ENCODE measurements at regions not wholly inside any gene's neighbourhood (a gene's known extent, or its start where the extent isn't known, plus 50 kb on each side); places are given as distances from the start of the nearest gene placed in this dataset.
"Not testable (repeated sequence)": the region's sequence is repeated elsewhere in the genome, so short reads cannot be mapped to it uniquely, and the experiment has no call there.

GRCh38 chr5:14025569-14026286 lies 81.2 kb upstream of the DNAH5 start:
- no peaks in the 10 kb centered on the region for H3K9me3 Mint-ChIP-seq (ENCODE audit: low read depth)

GRCh38 chr5:14022971-14023370 lies 78.5 kb upstream of the DNAH5 start:
- Mint-ChIP-seq H3K9me3 (ENCODE audit: low read depth) (peaks cover 3% of the 10 kb centered on the region), H3K27ac (ENCODE audit: unreplicated experiment) (no peak overlapping the region), H3K4me1 (ENCODE audit: low read depth) (no peaks in the 10 kb centered on the region), H3K27me3 (ENCODE audit: low read depth) (no peaks in the 10 kb centered on the region), H3K36me3 (ENCODE audit: low read depth) (no peaks in the 10 kb centered on the region), H3K4me3 (ENCODE audit: unreplicated experiment) (no peak overlapping the region)
- no peak for TF ChIP-seq CTCF (IDR thresholded peaks at IDR 0.05)
- DNase-seq (ENCODE audit: low spot score), result no peak

More at GRCh38 chr5:14025569-14026286, 81.2 kb upstream of the DNAH5 start:
- no peak overlapping the region for H3K4me3 Mint-ChIP-seq (ENCODE audit: unreplicated experiment)
- H3K27ac Mint-ChIP-seq (ENCODE audit: unreplicated experiment), result no peak overlapping the region
- no peak for DNase-seq (ENCODE audit: low spot score)
- H3K4me1 Mint-ChIP-seq (ENCODE audit: low read depth), result no peaks in the 10 kb centered on the region
- no peaks in the 10 kb centered on the region for H3K36me3 Mint-ChIP-seq (ENCODE audit: low read depth)
- no peak for TF ChIP-seq CTCF (IDR thresholded peaks at IDR 0.05)
- H3K27me3 Mint-ChIP-seq (ENCODE audit: low read depth), result no peaks in the 10 kb centered on the region

GRCh38 chr5:14020944-14021343 lies 76.5 kb upstream of the DNAH5 start:
- not testable (repeated sequence) for DNase-seq (ENCODE audit: low spot score); H3K27ac Mint-ChIP-seq (ENCODE audit: unreplicated experiment); H3K27me3 Mint-ChIP-seq (ENCODE audit: low read depth); H3K9me3 Mint-ChIP-seq (ENCODE audit: low read depth); H3K4me1 Mint-ChIP-seq (ENCODE audit: low read depth); H3K4me3 Mint-ChIP-seq (ENCODE audit: unreplicated experiment); H3K36me3 Mint-ChIP-seq (ENCODE audit: low read depth)

GRCh38 chr5:14019768-14020290 lies 75.3 kb upstream of the DNAH5 start:
- peaks cover 3% of the 10 kb centered on the region for H3K9me3 Mint-ChIP-seq (ENCODE audit: low read depth)
- no peak for TF ChIP-seq CTCF (IDR thresholded peaks at IDR 0.05)
- H3K4me1 Mint-ChIP-seq (ENCODE audit: low read depth), result no peaks in the 10 kb centered on the region
- DNase-seq (ENCODE audit: low spot score), result no peak
- H3K27me3 Mint-ChIP-seq (ENCODE audit: low read depth), result no peaks in the 10 kb centered on the region
- H3K27ac Mint-ChIP-seq (ENCODE audit: unreplicated experiment), result no peak overlapping the region
- no peaks in the 10 kb centered on the region for H3K36me3 Mint-ChIP-seq (ENCODE audit: low read depth)
- no peak overlapping the region for H3K4me3 Mint-ChIP-seq (ENCODE audit: unreplicated experiment)

- no peak overlapping the region for H3K4me3 Mint-ChIP-seq (ENCODE audit: unreplicated experiment)
- H3K27ac Mint-ChIP-seq (ENCODE audit: unreplicated experiment), result no peak overlapping the region
- H3K36me3 Mint-ChIP-seq (ENCODE audit: low read depth), result no peaks in the 10 kb centered on the region
- DNase-seq (ENCODE audit: low spot score), result no peak
- peaks cover 3% of the 10 kb centered on the region for H3K9me3 Mint-ChIP-seq (ENCODE audit: low read depth)
- no peak for TF ChIP-seq CTCF (IDR thresholded peaks at IDR 0.05)
- no peaks in the 10 kb centered on the region for H3K4me1 Mint-ChIP-seq (ENCODE audit: low read depth)
- H3K27me3 Mint-ChIP-seq (ENCODE audit: low read depth), result no peaks in the 10 kb centered on the region
Measured at GRCh38 chr5:14017904-14018303, 73.4 kb upstream of the DNAH5 start.

- H3K27me3 Mint-ChIP-seq (ENCODE audit: low read depth), result no peaks in the 10 kb centered on the region
- no peak for DNase-seq (ENCODE audit: low spot score)
- H3K4me1 Mint-ChIP-seq (ENCODE audit: low read depth), result peaks cover 9% of the 10 kb centered on the region
- no peak overlapping the region for H3K27ac Mint-ChIP-seq (ENCODE audit: unreplicated experiment)
- H3K36me3 Mint-ChIP-seq (ENCODE audit: low read depth), result no peaks in the 10 kb centered on the region
- no peak for TF ChIP-seq CTCF (IDR thresholded peaks at IDR 0.05)
- no peak overlapping the region for H3K4me3 Mint-ChIP-seq (ENCODE audit: unreplicated experiment)
- peaks cover 3% of the 10 kb centered on the region for H3K9me3 Mint-ChIP-seq (ENCODE audit: low read depth)
Measured at GRCh38 chr5:14016549-14016948, 72.1 kb upstream of the DNAH5 start.
